Heart left ventricle (tissue), 16 donors: ENCODE measurements at regions not wholly inside any gene's neighbourhood (a gene's known extent, or its start where the extent isn't known, plus 50 kb on each side); places are given as distances from the start of the nearest gene placed in this dataset.

Experiments used
- ATAC-seq, 4 donors: fragments of 200-7000 bp; cut with Tn5 transposase; one replicate each; pipeline ENCODE4 v1.9.1; 2020 to 2022; ENCODE audit warnings: moderate library complexity in 4 of 4, mild to moderate bottlenecking in 3 of 4, moderate number of reproducible peaks in 1 of 4
- DNase-seq, 5 donors: peaks; one replicate each; pipeline ENCODE4 v3.0.0-alpha.2; 2020
- H3K27ac ChIP-seq, 12 donors: fragments of 200-600 bp; sonication (generic) in 4 of 12; one replicate each; pipeline versions ENCODE4 v1.5.0 to v1.8.0; 2016 to 2022; ENCODE audit warnings: mild to moderate bottlenecking in 2 of 12
- H3K27me3 ChIP-seq, 9 donors: fragments of 200-600 bp; sonication (generic) in 2 of 9; one replicate each; pipeline versions ENCODE4 v1.5.1 to v1.8.0; 2016 to 2022; ENCODE audit warnings: mild to moderate bottlenecking in 3 of 9
- H3K36me3 ChIP-seq, 9 donors: fragments of 200-600 bp; sonication (generic) in 2 of 9; one replicate each; pipeline versions ENCODE4 v1.5.0 to v1.8.0; 2018 to 2022; ENCODE audit warnings: mild to moderate bottlenecking in 2 of 9
- H3K4me1 ChIP-seq, 12 donors: fragments of 200-600 bp; sonication (generic) in 4 of 12; one replicate each; pipeline versions ENCODE4 v1.5.0 to v1.8.0; 2016 to 2022; ENCODE audit warnings: mild to moderate bottlenecking in 3 of 12
- H3K4me3 ChIP-seq, 12 donors: fragments of 200-600 bp; sonication (generic) in 4 of 12; one replicate each; pipeline versions ENCODE4 v1.5.0 to v1.8.0; 2017 to 2022; ENCODE audit warnings: mild to moderate bottlenecking in 9 of 12, moderate library complexity in 4 of 12
- H3K9me3 ChIP-seq, 12 donors: fragments of 200-600 bp; sonication (generic) in 4 of 12; one replicate each; pipeline versions ENCODE4 v1.5.0 to v1.8.0; 2016 to 2022; ENCODE audit warnings: mild to moderate bottlenecking in 1 of 12
- CTCF ChIP-seq, 12 donors: fragments of 200-600 bp; sonication (generic) in 4 of 12; IDR thresholded peaks; one replicate each; pipeline versions ENCODE4 v1.5.0 to v1.8.0; 2018 to 2022; ENCODE audit warnings: antibody characterized with exemption in 12 of 12, mild to moderate bottlenecking in 5 of 12
- POLR2A ChIP-seq, 2 donors: fragments of 450-650 bp; IDR thresholded peaks; one replicate each; pipeline ENCODE4 v1.6.1; 2017; ENCODE audit warnings: antibody characterized with exemption in 2 of 2, mild to moderate bottlenecking in 2 of 2, moderate library complexity in 2 of 2
- WGBS, 4 donors: extraction: QIAGEN DNeasy Blood & Tissue Kit in 2 of 4; methylation state at CpG; one replicate each; pipeline versions ENCODE4 v1.1.5 to v1.1.7; 2013 to 2018; 5-methylcytosine and 5-hydroxymethylcytosine counted together
- intact Hi-C, 10 donors: fragments of 100-400 bp; cut with DNase I; formaldehyde crosslinking; loops; one replicate each; pipeline versions ENCODE4 v1.11.1 to v1.14.2; 2022
- donor health status: ischemic (EF 13 %, LVEDD 7.1; RV severe dilation, severe dysfunction).
- donor health status: healthy with polysubstance abuse.
- donor health status: DM: no; HTN: yes; CAD: no.
- donor health status: DM: no; HTN: no; CAD: no.
- donor health status: ischemic (EF 25% LVEDD 6.9; RV normal size, moderate dysfunction).
- donor health status: ischemic (EF 25% LVEDD 5.7; RV mildly dilated, moderate dysfunction).
- donor health status: healthy.
- donor health status: DM: yes; HTN: yes; CAD: no.
- donor health status: ischemic (EF 35%, LVEDD 5.7; RV mildly dilated, moderate dysfunction).
- donor health status: nonischemic (EF 11% LVEDD 7.7; RV severe dilation, severe dysfunction).
- donor health status: DM: yes; HTN: yes; CAD: no.
- donor health status: PGD.
- donor health status: ischemic (EF 29% LVEDD 5.4; RV normal size, mild dysfunction).
- donor health status: nonischemic (EF 23%, LVEDD 6.1; RV moderate dilation, normal function).

DNA sequence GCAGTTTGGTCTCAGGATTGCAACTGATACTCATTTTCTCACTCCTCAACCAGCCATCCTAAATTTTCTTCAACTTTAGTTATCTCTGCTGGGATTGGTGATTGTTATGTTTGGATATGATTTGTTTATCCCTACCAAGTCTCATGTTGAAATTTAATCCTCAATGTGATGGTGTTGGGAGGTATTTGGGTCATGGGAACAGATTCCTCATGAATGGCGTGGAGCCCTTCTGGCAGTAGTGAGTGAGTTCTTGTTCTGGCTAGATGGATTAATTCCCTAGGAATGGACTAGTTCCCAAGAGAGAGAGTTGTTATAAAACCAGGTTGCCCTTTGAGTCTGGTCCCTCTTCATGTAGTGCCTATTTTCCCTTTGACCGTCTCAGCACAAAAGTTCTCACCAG is 399.9 kb downstream of the SQOR start:
- 69 to 83% (median 76%) methylated on average over 2 of the region's 2 CpGs for WGBS, 4 donors
- no peaks in the 10 kb centered on the region for H3K36me3 ChIP-seq
- H3K4me1 ChIP-seq = no peaks in the 10 kb centered on the region
- DNase-seq = no peak
- no peak for TF ChIP-seq POLR2A (IDR thresholded peaks at IDR 0.05)
- no peak for TF ChIP-seq CTCF (IDR thresholded peaks at IDR 0.05)
- H3K9me3 ChIP-seq = peaks cover 0 to 10% (median 0%) of the 10 kb centered on the region in 12 donors
- no peaks in the 10 kb centered on the region for H3K27me3 ChIP-seq
- no peak overlapping the region for H3K27ac ChIP-seq
- no peak overlapping the region for H3K4me3 ChIP-seq
- ATAC-seq = peak in 2 of 4 donors; percentile 41 to 51
- intact Hi-C loops = no loop called here

DNA sequence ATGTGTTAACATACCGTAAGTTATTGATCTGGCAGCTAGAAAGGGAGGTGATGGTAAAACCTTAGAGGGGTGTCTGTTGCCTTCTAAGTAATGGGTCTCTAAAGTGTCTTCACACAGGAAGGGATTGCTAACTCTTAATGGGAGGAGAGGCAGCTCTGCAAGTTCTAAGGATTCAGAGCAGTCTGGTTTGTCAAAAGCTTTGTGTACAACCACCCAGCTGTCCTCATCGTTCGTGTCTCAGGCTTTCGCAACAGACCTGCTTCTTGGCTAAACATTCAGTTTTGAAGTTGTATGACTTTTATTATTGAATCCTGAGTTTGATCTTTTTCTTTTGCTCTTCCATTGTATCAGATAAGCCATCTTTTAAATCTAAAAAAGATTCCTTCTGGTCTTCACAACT is 404.9 kb downstream of the SQOR start:
- no peaks in the 10 kb centered on the region for H3K36me3 ChIP-seq
- 70 to 94% (median 80%) methylated on average over 4 of the region's 4 CpGs for WGBS, 4 donors
- no peaks in the 10 kb centered on the region for H3K4me1 ChIP-seq
- H3K4me3 ChIP-seq = no peak overlapping the region
- ATAC-seq (no peak), DNase-seq (no peak)
- intact Hi-C loops = no loop called here
- H3K27ac ChIP-seq = no peak overlapping the region
- no peaks in the 10 kb centered on the region for H3K9me3 ChIP-seq
- no peak for TF ChIP-seq CTCF (IDR thresholded peaks at IDR 0.05)
- TF ChIP-seq POLR2A (IDR thresholded peaks at IDR 0.05) = no peak
- no peaks in the 10 kb centered on the region for H3K27me3 ChIP-seq

GRCh38 chr15:46041905-46042304 is 407.1 kb downstream of the SQOR start:
- no peaks in the 10 kb centered on the region for H3K36me3 ChIP-seq
- DNase-seq (no peak), ATAC-seq (no peak)
- H3K9me3 ChIP-seq = no peaks in the 10 kb centered on the region
- no peak overlapping the region for H3K4me3 ChIP-seq
- no peak for TF ChIP-seq CTCF (IDR thresholded peaks at IDR 0.05)
- no peak for TF ChIP-seq POLR2A (IDR thresholded peaks at IDR 0.05)
- 79 to 89% (median 81%) methylated on average over 5 of the region's 5 CpGs for WGBS, 4 donors
- intact Hi-C loops = no loop called here
- no peak overlapping the region for H3K27ac ChIP-seq
- no peaks in the 10 kb centered on the region for H3K4me1 ChIP-seq
- no peaks in the 10 kb centered on the region for H3K27me3 ChIP-seq

GRCh38 chr15:46059921-46060594 is 425.2 kb downstream of the SQOR start:
- Histone ChIP-seq H3K4me3 (no peak overlapping the region), H3K4me1 (peaks cover 0 to 14% (median 2%) of the 10 kb centered on the region in 12 donors), H3K27ac (no peak overlapping the region), H3K27me3 (no peaks in the 10 kb centered on the region), H3K9me3 (no peaks in the 10 kb centered on the region), H3K36me3 (no peaks in the 10 kb centered on the region)
- DNase-seq = peak in 1 of 5 donors; percentile 25
- intact Hi-C loops = loop anchor here in 1 of 10 donors (10.0 kb wide), 1 partner anchor 55 kb away; no protein-coding TSS in a partner anchor
- no peak for TF ChIP-seq POLR2A (IDR thresholded peaks at IDR 0.05)
- TF ChIP-seq CTCF (IDR thresholded peaks at IDR 0.05) = no peak
- WGBS, 4 donors = 55 to 64% (median 63%) methylated on average over 3 of the region's 3 CpGs
- ATAC-seq = peak in 1 of 4 donors; percentile 27
